Epithelial cell of proximal tubule (primary cell): ENCODE measurements at regions not wholly inside any gene's neighbourhood (a gene's known extent, or its start where the extent isn't known, plus 50 kb on each side); places are given as distances from the start of the nearest gene placed in this dataset.

Experiments
- DNase-seq: peaks from one replicate; pipeline ENCODE4 v3.0.0-alpha.2; 2011; ENCODE audit warnings: low read depth
- H3K4me3 ChIP-seq: 2 replicates; pipeline ENCODE4 v1.5.1; 2011; ENCODE audit warnings: low read depth, mild to moderate bottlenecking, low read length
- TF ChIP-seq, protein P1 (sequence below): conservative IDR thresholded peaks from 2 replicates; pipeline ENCODE4 v1.5.1; 2012; ENCODE audit warnings: low read depth, mild to moderate bottlenecking, low read length

DNA sequence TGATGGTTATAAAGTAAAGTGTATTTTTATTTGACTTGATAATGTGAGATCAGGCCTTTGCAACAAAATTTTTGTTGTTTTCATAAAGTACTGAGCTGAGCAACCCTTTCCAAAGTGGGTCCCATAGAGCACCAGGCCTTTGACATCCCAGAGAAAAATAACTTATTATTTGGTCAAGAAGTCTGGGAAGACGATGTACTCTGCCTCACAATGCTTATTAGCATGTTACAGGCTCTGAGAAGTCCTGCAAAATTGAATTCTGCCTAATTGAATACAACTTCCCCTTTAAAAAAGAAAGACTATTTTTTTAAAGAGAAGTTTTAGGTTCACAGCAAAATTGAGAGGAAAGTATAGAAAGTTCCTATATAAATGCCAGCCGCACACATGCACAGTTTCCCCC is 151.5 kb upstream of the TCF4 start:
- TF ChIP-seq, protein P1, sequence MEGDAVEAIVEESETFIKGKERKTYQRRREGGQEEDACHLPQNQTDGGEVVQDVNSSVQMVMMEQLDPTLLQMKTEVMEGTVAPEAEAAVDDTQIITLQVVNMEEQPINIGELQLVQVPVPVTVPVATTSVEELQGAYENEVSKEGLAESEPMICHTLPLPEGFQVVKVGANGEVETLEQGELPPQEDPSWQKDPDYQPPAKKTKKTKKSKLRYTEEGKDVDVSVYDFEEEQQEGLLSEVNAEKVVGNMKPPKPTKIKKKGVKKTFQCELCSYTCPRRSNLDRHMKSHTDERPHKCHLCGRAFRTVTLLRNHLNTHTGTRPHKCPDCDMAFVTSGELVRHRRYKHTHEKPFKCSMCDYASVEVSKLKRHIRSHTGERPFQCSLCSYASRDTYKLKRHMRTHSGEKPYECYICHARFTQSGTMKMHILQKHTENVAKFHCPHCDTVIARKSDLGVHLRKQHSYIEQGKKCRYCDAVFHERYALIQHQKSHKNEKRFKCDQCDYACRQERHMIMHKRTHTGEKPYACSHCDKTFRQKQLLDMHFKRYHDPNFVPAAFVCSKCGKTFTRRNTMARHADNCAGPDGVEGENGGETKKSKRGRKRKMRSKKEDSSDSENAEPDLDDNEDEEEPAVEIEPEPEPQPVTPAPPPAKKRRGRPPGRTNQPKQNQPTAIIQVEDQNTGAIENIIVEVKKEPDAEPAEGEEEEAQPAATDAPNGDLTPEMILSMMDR = no peak
- H3K4me3 ChIP-seq = no peak overlapping the region

DNA sequence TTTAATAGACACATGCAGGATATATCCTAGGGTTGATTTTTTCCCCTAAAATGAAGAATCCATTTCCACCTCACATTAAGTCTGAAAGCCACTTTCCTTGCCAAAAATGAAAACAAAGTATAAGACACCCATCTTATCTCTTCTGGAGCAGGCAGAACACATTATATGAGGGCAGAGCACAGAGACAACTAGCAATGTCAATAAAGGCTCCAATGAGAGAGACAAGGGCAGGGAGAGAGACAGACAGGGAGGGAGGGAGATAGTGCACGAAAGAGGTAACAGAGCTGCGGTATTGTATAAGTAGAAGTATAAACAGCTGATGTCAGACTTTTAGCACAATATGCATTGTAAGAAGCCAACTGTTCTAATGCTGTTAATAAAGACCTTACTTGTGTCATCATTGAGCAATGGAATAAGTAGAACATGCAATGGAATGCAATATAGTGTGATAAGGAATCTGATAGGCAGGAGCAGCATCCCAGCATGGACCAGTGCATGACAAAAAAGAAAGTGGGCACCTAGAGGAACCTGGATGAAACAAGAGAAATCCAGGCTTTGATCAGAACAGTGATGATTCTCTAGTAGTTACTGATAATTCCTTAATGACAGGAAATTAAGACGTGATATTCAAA is 150.6 kb upstream of the TCF4 start:
- no peak overlapping the region for H3K4me3 ChIP-seq
- no peak for DNase-seq
- TF ChIP-seq, protein P1 = no peak

More for the DNA sequence above, 151.5 kb upstream of the TCF4 start:
- no peak for DNase-seq

DNA sequence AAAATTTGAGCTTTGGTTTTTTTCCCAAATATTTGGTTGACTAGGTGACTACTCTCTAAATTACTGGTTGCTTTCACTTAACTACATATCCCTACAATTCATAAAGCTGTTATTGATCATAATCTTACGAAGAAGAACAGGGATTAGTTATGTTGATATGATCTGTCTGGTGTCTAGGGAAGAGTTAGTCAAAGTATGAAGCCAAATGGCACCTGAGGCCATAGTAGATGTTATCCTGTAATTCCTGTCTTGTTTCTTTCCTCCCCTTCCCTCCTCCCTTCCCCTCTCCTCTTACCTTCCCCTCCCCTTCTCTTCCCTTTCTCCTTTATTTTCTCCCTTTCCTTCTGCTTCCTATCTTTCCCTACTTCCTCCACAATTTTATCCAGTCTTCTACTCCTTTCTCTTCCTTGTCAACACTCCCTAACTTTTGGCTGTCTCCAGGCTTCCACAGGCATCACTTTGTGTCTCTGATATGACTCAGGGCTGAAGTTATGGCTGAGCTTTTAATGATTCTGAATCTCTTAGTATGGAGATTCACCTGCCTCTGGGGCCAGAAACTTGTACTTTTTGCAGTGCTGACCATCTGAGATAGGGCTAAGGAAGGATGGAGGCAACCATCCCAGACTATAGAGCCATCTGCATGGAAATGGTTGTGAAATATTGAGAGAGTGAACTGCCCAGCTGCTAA is 149.9 kb upstream of the TCF4 start:
- no peak for DNase-seq
- H3K4me3 ChIP-seq = no peak overlapping the region
- TF ChIP-seq, protein P1 = no peak

DNA sequence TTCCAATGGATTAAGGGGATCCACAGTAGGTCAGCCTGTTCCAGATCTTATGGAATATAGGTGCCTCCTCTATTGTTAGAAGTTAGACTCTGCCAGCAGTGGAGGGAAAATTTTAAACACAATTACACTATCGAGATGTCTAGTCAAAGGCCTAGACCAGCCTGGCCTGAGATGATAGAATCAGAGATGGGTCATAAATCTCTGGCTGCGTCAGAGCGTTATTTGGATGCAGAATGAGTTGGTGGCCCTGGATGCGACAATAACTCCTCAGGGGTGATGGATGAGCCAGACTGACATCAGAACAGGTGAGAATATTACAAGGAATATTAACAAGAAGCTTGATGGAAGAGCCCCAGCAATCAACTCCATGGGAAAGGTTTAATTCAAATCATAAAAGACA is 149.3 kb upstream of the TCF4 start:
- TF ChIP-seq, protein P1 = no peak
- no peak overlapping the region for H3K4me3 ChIP-seq
- DNase-seq = no peak

DNA sequence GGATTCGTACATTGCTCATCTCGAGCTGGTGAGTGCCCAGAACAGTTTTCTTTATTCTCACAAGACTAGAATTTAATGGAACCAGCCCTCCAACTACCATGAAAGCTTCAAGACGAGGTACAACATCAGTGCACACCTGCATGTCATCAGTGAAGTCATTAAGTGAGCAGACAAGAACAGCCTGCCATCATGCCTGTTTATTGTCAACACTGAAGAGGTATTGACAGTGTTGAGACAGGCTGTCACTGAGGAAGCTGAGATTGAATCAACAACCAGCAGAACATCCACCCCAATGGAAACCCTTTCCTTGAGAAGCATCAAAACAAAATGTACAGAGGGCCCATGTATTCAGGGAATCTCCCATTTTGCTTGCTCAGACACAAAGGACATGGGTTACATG is 148.0 kb upstream of the TCF4 start:
- DNase-seq = no peak
- no peak overlapping the region for H3K4me3 ChIP-seq
- TF ChIP-seq, protein P1 = no peak

DNA sequence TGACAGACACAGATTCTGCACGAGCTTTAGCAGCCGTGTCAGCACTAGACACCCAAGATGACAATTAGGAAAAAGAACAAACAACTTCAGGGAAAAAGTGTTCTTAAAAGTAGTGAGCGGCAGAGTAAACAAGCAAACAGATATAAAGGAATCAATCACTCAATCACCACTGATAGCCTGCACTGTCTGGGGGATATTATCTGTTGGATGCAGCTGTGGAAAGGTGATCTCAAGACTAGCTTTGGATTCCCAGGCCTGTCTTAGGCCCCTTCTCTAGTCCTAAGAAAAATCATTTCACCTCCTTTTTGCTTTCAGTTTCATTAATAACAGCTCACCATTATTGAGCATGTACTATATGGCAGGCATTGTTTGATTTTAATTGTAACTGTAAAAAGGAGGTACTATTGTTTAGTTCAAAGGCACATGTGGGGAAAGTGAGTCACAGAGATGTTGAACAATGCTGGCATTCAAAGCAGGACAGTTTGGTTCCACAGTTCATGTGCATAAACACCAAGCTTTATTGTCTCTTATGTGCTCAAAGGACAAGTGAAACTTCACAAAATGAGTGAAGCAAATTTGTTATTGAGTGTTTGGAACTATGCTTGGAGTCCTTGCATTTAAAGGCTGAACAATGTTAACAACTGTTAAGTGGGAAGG is 147.3 kb upstream of the TCF4 start:
- H3K4me3 ChIP-seq = no peak overlapping the region
- TF ChIP-seq, protein P1 = no peak
- no peak for DNase-seq
